HG03565 (cell line): ENCODE measurements at regions not wholly inside any gene's neighbourhood (a gene's known extent, or its start where the extent isn't known, plus 50 kb on each side); places are given as distances from the start of the nearest gene placed in this dataset.
"Not testable (repeated sequence)": the region's sequence is repeated elsewhere in the genome, so short reads cannot be mapped to it uniquely, and the experiment has no call there.

Source experiments
- ATAC-seq: cut with Tn5 transposase; IDR thresholded peaks from one replicate; pipeline ENCODE4 v1.9.1; 2021; ENCODE audit warnings: mild to moderate bottlenecking, moderate library complexity; ENCODE audit not compliant: unreplicated experiment

DNA sequence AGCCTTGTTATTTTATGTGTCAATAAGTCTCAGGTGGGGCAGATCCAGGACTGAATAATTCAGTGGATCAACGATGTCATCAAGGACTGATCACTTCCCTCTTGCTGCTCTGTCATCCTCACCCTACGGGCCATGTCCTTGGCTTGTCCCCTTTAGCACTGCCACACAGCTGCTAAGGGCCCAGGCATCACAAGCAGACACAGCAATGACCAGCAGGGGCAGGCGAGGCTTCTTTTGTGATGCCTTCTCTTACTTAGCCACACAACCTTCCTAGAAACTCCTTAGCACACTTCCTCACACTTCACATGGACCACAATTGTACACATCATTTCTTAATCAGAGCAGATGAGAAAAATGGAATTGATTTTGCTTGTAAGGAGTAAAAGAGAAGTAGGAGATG, 356.3 kb upstream of the SOX9 start:
- ATAC-seq, result no peak

DNA sequence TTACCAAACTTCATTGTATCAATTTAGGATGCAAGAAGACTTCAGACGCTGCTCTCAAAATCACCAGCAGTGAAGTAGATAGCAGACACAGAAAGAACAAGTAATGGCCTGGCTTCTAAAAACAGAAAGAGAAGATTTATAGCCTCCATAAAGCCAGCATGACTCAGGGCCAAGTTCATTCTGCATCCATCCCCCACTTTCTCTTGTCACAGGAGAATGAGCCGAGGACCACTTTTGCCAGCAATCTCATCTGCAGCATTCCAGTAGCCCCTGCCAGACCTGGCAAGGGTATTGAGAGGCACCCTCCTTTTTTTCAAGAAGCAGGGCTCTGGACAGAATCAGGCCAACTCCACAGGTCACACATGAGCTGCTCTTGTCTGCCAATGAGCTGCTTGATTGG, 355.4 kb upstream of the SOX9 start:
- ATAC-seq, result no peak

DNA sequence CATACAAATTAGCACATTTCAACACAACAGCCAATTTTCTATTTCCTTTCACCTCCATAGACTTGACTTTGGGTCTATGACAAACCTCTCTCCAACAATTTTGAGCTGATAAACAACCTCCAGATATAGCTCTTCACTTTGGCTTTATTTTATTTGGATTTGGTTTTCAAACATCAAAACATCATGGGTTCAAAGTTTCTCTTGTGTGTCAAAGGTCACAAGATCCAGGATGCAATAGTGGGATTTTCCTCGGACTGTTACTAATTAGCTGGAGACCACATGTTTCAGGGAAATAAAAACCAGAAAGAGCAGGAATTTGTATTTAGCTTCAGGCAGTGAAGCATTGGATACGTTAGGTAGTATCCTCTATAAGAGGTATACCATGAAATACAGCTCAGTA, 351.0 kb upstream of the SOX9 start:
- ATAC-seq, result no peak

DNA sequence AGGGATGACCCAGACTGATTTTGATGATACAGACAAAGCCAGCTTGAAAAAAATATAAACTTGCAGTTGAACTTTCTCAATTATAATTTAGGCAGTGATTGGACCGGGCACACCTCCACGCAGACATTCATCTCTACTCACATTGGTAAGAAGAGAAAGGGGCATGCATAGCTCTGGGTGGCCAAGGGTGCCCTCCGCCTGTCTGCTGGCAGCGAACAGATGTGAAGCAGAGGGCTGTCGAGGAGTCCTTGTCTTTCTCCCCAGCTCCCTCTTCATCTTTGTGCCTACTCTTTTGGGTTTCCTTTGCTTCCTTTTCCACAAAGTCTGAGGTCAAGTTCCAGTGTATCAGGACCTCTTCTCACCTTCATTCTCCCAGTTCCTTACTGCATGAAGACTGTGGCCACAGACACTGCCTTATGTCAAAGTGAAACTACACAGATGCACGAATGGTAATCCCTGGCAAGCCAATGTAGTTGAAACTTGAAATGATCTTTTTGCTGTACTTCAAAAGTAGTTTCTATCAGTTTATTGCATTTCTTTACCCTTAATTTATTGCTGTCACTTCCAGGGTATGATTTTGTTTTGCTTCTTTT, 343.7 kb upstream of the SOX9 start:
- peak; percentile 60 for ATAC-seq

- ATAC-seq, result no peak
Observed at GRCh38 chr17:71779482-71779881, 341.3 kb upstream of the SOX9 start.

GRCh38 chr17:71780596-71780995, 340.2 kb upstream of the SOX9 start:
- ATAC-seq, result no peak

DNA sequence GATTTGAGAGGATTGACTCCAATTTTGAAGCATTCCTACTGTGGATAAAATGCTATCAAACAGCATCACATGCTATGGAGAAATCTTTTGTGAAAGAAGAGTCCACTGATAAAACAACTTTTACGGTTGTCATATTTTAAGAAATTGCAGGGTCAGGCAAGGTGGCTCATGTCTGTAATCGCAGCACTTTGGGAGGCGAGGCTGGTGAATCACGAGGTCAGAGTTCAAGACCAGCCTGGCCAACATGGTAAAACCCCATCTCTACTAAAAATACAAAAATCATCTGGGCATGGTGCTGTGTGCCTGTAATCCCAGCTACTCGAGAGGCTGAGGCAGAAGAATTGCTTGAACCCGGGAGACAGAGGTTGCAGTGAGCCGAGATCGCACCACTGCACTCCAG, 338.8 kb upstream of the SOX9 start:
- ATAC-seq, result not testable (repeated sequence)

DNA sequence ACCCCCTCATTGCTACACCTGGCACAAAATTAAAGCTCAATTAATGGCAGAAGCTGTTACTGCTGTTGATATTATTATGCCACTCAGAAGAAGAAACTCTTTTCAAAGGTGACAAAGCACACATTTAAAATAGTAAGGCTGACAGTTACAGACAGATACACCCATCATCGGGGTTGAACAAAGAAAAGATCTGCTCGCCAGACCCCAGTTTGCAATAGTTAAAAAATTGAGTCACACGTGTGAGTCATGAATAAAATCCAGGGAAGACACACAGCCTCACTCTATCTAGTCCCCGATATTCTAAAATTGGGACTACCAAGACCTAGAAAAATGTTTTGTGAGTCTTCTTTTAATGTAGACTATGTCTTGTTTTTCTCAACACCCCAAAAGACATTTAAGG, 330.0 kb upstream of the SOX9 start:
- no peak for ATAC-seq

DNA sequence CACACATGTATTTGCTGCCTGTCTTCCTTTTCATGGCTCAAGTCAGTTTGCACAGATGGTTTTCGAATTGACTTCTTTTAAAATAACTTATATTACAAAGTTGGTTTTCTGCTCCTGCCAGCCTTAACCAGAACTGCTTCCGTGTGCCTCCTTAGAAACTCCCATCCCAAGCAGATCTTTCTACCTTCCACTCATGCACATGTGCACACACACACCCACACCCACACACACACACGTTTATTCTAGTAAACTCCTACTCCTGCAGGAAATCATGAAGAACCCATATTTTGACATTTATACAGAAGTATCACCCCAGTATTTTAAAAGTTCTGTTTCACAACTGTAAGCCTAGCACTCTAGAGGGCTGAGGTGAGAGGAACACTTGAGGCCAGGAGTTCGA, 329.5 kb upstream of the SOX9 start:
- ATAC-seq, result no peak

GRCh38 chr17:71792966-71793365, 327.9 kb upstream of the SOX9 start:
- no peak for ATAC-seq

DNA sequence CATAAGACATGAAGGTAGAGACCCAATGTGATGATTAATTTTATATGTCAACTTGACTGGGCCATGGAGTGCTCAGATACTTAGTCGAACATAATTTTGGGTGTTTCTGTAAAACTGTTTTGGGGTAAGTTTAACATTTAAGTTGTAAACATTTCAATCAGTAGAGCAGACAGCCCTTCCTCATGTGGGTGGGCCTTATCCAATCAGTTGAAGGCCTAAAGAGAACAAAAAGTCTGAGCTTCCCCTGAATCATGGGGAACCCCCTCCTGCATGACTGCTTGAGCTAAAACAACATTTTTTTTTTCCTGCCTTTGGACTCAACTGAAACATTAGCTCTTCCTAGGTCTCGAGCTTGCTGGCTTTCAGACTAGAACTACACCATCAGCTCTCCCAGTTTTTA, 327.3 kb upstream of the SOX9 start:
- no peak for ATAC-seq

- ATAC-seq, result no peak
Observed at GRCh38 chr17:71798701-71799100, 322.1 kb upstream of the SOX9 start.

GRCh38 chr17:71799657-71800056, 321.2 kb upstream of the SOX9 start:
- ATAC-seq, result no peak

DNA sequence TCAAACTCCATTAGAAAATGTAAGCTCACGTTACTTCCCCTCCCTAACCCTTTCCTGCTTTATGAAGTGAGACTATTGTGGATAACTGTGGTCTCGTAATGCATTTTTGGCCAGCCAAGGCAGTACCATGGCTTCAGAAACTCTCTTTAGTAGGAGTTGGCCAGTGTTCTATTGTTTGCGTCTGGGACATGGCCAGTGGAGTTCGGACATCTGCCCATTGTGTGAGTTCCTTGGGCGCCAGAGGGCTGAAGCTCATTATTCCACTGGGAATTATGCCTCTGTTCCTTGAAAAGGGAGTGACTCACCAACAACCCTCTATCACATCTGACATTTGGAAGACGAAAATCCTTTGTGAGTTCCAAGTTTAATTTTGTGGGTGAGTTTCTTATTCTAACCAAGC, 319.5 kb upstream of the SOX9 start:
- ATAC-seq, result no peak

DNA sequence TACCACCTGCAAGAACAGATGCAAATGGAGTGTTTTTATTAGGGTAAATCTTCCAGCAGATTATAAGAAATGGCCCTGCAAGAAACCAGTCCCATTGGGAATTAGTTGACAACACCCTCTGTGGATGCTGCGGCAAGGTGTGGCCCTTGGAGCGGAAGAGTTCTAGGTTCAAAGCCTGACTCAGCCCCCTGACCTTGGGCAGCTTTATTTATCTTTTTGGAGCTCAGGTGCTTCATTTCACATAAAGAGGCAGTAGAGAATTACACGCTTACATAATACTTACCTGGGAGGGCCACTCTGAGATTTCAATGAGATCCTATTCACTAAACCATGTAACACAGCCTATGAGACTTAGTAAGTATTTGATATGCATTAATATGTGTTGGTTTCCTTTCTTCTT, 318.2 kb upstream of the SOX9 start:
- ATAC-seq, result no peak

- no peak for ATAC-seq
Observed at GRCh38 chr17:71803656-71804284, 317.1 kb upstream of the SOX9 start.

DNA sequence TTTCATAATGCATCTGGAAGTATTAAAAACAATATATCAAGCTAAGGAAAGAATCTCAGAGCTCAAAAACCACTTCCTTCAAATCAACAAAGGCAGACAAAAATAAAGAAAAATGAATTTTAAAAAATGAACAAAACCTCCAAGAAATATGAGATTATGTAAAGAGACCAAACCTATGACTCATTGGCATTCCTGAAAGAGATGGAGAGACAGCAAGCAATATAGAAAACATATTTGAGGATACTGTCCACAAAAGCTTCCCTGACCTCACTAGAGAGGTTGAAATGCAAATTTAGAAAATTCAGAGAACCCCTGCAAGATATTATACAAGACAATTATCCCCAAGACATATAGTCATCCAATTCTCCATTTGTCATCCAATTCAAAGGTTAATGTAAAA, 311.3 kb upstream of the SOX9 start:
- ATAC-seq, result no peak

GRCh38 chr17:71813861-71814260, 307.0 kb upstream of the SOX9 start:
- ATAC-seq, result not testable (repeated sequence)

DNA sequence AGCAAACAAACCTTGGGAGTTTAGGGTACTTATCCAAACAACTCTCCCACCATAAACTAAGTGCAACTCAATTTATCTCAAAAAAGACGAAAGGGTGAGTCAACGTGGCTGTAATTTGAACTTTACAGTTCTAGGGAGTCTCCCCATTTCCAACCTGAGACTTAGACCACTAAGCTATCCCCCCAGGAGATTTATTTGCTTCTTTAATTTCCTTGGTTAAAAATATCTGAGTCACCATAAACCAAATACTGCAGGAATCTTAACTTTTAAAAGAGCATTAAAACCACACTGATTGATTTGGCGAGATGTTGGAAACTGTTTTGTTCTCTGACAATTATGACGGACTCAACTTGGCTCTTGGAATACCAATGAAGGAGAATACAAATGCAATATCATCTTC, 299.3 kb upstream of the SOX9 start:
- no peak for ATAC-seq

GRCh38 chr17:71824671-71825070, 296.1 kb upstream of the SOX9 start:
- no peak for ATAC-seq

DNA sequence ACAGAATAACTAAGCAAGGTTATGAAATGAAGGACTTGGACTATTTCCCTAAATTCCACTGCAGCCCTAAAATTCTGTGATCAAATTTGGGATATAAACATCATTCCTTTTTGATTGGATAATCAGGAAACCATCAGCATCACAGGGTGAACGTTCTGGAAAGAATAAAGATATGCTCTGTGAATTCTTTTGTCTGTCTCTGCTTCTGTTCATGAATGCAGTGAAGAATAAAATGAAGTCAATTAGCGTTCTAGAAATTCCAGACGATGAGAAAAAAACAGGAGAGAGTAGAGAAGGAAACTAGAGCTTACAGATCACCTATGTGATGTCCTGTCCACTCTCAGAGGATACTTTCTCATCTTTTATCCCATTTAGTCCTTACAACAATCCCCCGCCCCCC, 295.1 kb upstream of the SOX9 start:
- ATAC-seq, result no peak

DNA sequence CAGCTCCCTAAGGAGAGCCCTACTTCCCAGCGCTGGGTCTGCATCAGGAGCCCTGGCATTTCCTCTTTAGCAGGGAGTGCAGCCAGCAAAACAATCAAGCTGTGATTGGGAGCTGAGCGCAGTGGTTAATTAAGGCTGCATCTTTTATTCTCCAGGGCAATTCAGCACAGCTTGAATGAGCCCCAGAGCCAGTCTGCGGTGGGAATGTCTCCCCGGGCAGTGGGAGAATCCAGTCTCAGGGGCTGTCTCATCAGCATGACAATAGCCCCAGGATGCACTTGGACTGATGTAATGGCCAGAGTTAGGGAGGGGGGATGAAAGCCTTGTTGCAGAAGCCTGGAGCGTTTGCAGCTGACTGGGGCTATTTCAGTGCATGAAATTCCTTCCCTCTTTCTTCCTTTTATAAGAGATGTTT, 292.6 kb upstream of the SOX9 start:
- no peak for ATAC-seq

GRCh38 chr17:71830866-71831265, 290.0 kb upstream of the SOX9 start:
- no peak for ATAC-seq
